Right lobe of liver (tissue), 6 donors: ENCODE measurements at regions not wholly inside any gene's neighbourhood (a gene's known extent, or its start where the extent isn't known, plus 50 kb on each side); places are given as distances from the start of the nearest gene placed in this dataset.

Experiments
- ATAC-seq, 4 donors: fragments of 200-7000 bp; cut with Tn5 transposase; one replicate each; pipeline ENCODE4 v1.9.1; 2020; ENCODE audit warnings: mild to moderate bottlenecking in 4 of 4, moderate library complexity in 4 of 4
- DNase-seq, 3 donors: peaks; one replicate each; pipeline ENCODE4 v3.0.0-alpha.2; 2020
- H3K27ac ChIP-seq, 3 donors: fragments of 200-600 bp; one replicate each; pipeline ENCODE4 v1.8.0; 2022
- H3K27me3 ChIP-seq, 2 donors: fragments of 200-600 bp; one replicate each; pipeline ENCODE4 v1.8.0; 2022
- H3K36me3 ChIP-seq, 4 donors: fragments of 200-600 bp; sonication (generic) in 1 of 4; one replicate each; pipeline versions ENCODE4 v1.5.1 to v1.8.0; 2017 to 2022; ENCODE audit warnings: control low read depth in 1 of 4
- H3K4me1 ChIP-seq, 4 donors: fragments of 200-600 bp; sonication (generic) in 1 of 4; one replicate each; pipeline versions ENCODE4 v1.5.1 to v1.8.0; 2017 to 2022; ENCODE audit warnings: control low read depth in 1 of 4
- H3K4me3 ChIP-seq, 3 donors: fragments of 200-600 bp; one replicate each; pipeline ENCODE4 v1.8.0; 2022
- H3K9me3 ChIP-seq, 4 donors: fragments of 200-600 bp; sonication (generic) in 1 of 4; one replicate each; pipeline versions ENCODE4 v1.5.1 to v1.8.0; 2017 to 2022; ENCODE audit warnings: control low read depth in 1 of 4
- POLR2A ChIP-seq: fragments of 450-650 bp; IDR thresholded peaks from one replicate; pipeline ENCODE4 v1.6.1; 2017; ENCODE audit warnings: antibody characterized with exemption, mild to moderate bottlenecking
- WGBS: methylation state at CpG from one replicate; pipeline ENCODE4 v1.1.6; 2018; ENCODE audit warnings: low coverage, low lambda C conversion rate; ENCODE audit not compliant: insufficient coverage; ENCODE audit errors: missing lambda C conversion rate; 5-methylcytosine and 5-hydroxymethylcytosine counted together
- intact Hi-C, 2 donors: fragments of 100-400 bp; cut with DNase I; formaldehyde crosslinking; loops; one replicate each; pipeline versions ENCODE4 v1.11.2 to v1.14.1; 2022
- TF ChIP-seq, protein P1 (sequence below), 4 donors: fragments of 200-600 bp in 3 of 4; fragments of 450-650 bp in 1 of 4; IDR thresholded peaks; one replicate each; pipeline versions ENCODE4 v1.5.1 to v1.8.0; 2016 to 2022; ENCODE audit warnings: antibody characterized with exemption in 4 of 4, mild to moderate bottlenecking in 2 of 4
- donor health status: DM: no; HTN: yes; CAD: no.
- donor health status: DM: no; HTN: no; CAD: no.
- donor health status: DM: no; HTN: no; CAD: no.
- donor health status: DM: no; HTN: yes; CAD: no.
- donor health status: DM: no; HTN: yes; CAD: no.

GRCh38 chr5:173707392-173707791 lies 90.9 kb upstream of the BOD1 start:
- H3K4me1 ChIP-seq, result no peaks in the 10 kb centered on the region
- H3K4me3 ChIP-seq, result no peak overlapping the region
- H3K9me3 ChIP-seq, result no peaks in the 10 kb centered on the region
- DNase-seq (no peak), ATAC-seq (no peak)
- 67% methylated on average over 1 of the region's 4 CpGs for WGBS
- H3K36me3 ChIP-seq, result no peaks in the 10 kb centered on the region
- TF ChIP-seq, protein P1, sequence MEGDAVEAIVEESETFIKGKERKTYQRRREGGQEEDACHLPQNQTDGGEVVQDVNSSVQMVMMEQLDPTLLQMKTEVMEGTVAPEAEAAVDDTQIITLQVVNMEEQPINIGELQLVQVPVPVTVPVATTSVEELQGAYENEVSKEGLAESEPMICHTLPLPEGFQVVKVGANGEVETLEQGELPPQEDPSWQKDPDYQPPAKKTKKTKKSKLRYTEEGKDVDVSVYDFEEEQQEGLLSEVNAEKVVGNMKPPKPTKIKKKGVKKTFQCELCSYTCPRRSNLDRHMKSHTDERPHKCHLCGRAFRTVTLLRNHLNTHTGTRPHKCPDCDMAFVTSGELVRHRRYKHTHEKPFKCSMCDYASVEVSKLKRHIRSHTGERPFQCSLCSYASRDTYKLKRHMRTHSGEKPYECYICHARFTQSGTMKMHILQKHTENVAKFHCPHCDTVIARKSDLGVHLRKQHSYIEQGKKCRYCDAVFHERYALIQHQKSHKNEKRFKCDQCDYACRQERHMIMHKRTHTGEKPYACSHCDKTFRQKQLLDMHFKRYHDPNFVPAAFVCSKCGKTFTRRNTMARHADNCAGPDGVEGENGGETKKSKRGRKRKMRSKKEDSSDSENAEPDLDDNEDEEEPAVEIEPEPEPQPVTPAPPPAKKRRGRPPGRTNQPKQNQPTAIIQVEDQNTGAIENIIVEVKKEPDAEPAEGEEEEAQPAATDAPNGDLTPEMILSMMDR (IDR thresholded peaks at IDR 0.05), result no peak
- TF ChIP-seq POLR2A, result no peak
- no peak overlapping the region for H3K27ac ChIP-seq
- intact Hi-C loops, result no loop called here
- no peaks in the 10 kb centered on the region for H3K27me3 ChIP-seq

DNA sequence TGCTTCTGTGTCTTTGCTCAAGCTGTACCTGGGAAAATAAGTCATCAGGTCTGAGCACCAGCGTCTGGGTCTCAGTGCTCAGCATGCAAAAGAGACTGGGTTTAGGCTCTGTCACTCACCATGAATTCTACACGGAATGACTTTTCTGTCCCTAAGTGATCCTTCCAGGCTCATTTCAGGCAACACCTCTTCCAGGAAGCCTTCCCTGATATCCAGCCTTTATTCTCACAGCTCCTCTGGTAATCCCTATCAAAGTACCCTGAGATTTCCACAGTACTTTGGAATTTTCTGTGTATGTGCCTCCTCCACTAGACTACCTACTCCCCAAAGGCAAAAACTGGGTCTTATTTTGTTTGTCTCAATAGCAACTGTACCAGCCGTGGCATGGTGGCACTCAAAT lies 92.7 kb upstream of the BOD1 start:
- H3K4me1 ChIP-seq, result no peaks in the 10 kb centered on the region
- TF ChIP-seq POLR2A, result no peak
- TF ChIP-seq, protein P1 (IDR thresholded peaks at IDR 0.05), result no peak
- H3K9me3 ChIP-seq, result no peaks in the 10 kb centered on the region
- WGBS, result 95% methylated on average over 3 of the region's 3 CpGs
- ATAC-seq, result no peak
- H3K27me3 ChIP-seq, result no peaks in the 10 kb centered on the region
- H3K36me3 ChIP-seq, result no peaks in the 10 kb centered on the region
- no peak for DNase-seq
- intact Hi-C loops, result no loop called here
- no peak overlapping the region for H3K4me3 ChIP-seq
- H3K27ac ChIP-seq, result no peak overlapping the region

DNA sequence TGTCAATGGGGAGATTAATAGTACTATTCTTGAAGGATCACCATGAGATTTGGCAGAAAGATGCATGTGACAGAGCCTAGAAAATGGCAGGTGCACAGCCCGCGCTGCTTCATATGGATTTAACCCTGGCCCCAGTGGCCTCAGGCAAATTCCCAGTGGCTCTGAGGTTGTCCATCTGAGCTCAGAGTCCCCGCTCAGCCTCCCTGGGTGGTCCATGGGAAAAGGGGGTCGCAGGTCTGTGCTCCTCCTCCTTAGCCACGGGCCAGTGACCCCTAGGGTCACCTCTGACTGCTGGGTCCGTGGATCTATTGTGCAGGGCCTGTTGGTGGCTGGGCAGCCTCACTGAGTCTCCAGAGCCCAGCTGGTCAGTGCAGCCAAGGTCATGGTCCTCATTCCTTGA lies 93.3 kb upstream of the BOD1 start:
- Histone ChIP-seq H3K27me3 (no peaks in the 10 kb centered on the region), H3K9me3 (no peaks in the 10 kb centered on the region), H3K27ac (no peak overlapping the region), H3K36me3 (no peaks in the 10 kb centered on the region), H3K4me1 (no peaks in the 10 kb centered on the region), H3K4me3 (no peak overlapping the region)
- DNase-seq (no peak), ATAC-seq (no peak)
- intact Hi-C loops, result no loop called here
- no CpG with 5 or more reads among the region's 6 CpGs for WGBS
- TF ChIP-seq POLR2A, result no peak
- TF ChIP-seq, protein P1 (IDR thresholded peaks at IDR 0.05), result no peak

GRCh38 chr5:173710528-173710927 lies 94.1 kb upstream of the BOD1 start:
- intact Hi-C loops, result no loop called here
- no peak overlapping the region for H3K27ac ChIP-seq
- ATAC-seq, result no peak
- H3K36me3 ChIP-seq, result no peaks in the 10 kb centered on the region
- no peak overlapping the region for H3K4me3 ChIP-seq
- H3K9me3 ChIP-seq, result no peaks in the 10 kb centered on the region
- DNase-seq, result no peak
- H3K4me1 ChIP-seq, result no peaks in the 10 kb centered on the region
- TF ChIP-seq, protein P1 (IDR thresholded peaks at IDR 0.05), result no peak
- no peak for TF ChIP-seq POLR2A
- no peaks in the 10 kb centered on the region for H3K27me3 ChIP-seq
- 94% methylated on average over 7 of the region's 7 CpGs for WGBS

- H3K27me3 ChIP-seq, result no peaks in the 10 kb centered on the region
- no peak for DNase-seq
- TF ChIP-seq, protein P1 (IDR thresholded peaks at IDR 0.05), result no peak
- no peak for TF ChIP-seq POLR2A
- no peak for ATAC-seq
- 86% methylated on average over 2 of the region's 2 CpGs for WGBS
- H3K9me3 ChIP-seq, result no peaks in the 10 kb centered on the region
- H3K36me3 ChIP-seq, result no peaks in the 10 kb centered on the region
- no peak overlapping the region for H3K27ac ChIP-seq
- intact Hi-C loops, result no loop called here
- H3K4me1 ChIP-seq, result no peaks in the 10 kb centered on the region
- no peak overlapping the region for H3K4me3 ChIP-seq
Measured at GRCh38 chr5:173711466-173711865, 95.0 kb upstream of the BOD1 start.
